ENCODE measurements at regions not wholly inside any gene's neighbourhood (a gene's known extent, or its start where the extent isn't known, plus 50 kb on each side); places are given as distances from the start of the nearest gene placed in this dataset.

DNA sequence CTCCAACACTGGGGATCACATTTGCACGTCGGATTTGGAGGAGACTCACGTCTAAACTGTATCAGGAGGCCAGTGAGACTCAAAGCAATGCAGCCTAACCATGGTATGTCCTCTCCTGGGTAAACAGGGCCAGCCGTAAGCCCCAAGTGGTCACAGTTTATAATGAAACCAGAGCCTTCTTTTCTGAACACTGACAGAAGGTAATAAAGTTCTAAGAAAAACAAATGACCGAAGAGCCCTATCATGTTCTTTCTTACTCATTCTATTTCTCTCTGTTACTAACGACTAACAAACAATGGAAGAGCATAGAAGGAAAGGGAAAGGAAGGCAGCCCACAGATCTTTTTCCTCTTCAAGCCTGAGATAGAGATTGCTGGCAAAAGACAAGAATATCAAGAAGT is 796.8 kb upstream of the SOX11 start:
- TF ChIP-seq, protein P1, sequence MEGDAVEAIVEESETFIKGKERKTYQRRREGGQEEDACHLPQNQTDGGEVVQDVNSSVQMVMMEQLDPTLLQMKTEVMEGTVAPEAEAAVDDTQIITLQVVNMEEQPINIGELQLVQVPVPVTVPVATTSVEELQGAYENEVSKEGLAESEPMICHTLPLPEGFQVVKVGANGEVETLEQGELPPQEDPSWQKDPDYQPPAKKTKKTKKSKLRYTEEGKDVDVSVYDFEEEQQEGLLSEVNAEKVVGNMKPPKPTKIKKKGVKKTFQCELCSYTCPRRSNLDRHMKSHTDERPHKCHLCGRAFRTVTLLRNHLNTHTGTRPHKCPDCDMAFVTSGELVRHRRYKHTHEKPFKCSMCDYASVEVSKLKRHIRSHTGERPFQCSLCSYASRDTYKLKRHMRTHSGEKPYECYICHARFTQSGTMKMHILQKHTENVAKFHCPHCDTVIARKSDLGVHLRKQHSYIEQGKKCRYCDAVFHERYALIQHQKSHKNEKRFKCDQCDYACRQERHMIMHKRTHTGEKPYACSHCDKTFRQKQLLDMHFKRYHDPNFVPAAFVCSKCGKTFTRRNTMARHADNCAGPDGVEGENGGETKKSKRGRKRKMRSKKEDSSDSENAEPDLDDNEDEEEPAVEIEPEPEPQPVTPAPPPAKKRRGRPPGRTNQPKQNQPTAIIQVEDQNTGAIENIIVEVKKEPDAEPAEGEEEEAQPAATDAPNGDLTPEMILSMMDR (IDR thresholded peaks at IDR 0.05; ENCODE audit: extremely low read depth, missing control alignments): no peak
- DNase-seq (ENCODE audit: low spot score): no peak

DNA sequence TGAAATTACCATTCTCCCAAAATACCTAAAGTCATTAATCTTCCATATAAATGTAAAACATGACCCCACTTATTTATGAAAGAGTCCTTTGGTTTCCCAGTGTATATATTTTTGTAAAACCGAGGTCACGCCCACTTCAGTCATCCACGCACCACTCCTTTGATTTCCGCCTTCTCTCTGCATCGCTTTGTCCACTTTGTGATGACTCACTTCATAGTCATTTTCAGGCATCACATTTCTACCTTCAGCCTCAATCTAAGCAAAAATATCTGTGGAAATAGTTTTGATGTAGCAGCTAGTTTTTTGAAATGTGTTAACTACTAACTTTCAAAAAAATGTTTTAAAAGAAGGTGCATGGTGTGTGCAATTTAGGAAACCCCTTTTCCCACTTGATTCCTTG is 793.5 kb upstream of the SOX11 start:
- no peak for DNase-seq (ENCODE audit: low spot score)

DNA sequence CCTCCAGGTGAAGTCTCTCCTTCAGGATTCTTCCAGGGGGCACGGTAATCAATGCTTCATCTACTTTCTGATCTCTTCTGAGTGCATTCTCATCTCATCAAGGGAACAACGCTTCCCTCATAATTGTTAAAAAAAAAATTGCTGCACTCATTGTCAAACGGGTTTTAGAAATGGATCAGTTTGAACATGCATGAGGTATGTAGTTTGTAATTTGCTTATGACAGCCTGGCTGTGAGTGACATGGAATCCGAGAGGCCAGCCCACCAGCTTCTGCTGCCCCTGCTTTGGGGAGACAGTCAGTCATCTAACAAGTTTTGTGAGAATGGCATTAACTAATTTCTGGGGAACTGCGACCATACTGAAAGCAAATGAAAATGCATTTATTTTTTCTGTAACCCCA is 791.9 kb upstream of the SOX11 start:
- no peak for DNase-seq (ENCODE audit: low spot score)
- TF ChIP-seq, protein P1 (IDR thresholded peaks at IDR 0.05; ENCODE audit: extremely low read depth, missing control alignments): no peak

More for the DNA sequence above, 793.5 kb upstream of the SOX11 start:
- TF ChIP-seq, protein P1 (IDR thresholded peaks at IDR 0.05; ENCODE audit: extremely low read depth, missing control alignments): no peak

DNA sequence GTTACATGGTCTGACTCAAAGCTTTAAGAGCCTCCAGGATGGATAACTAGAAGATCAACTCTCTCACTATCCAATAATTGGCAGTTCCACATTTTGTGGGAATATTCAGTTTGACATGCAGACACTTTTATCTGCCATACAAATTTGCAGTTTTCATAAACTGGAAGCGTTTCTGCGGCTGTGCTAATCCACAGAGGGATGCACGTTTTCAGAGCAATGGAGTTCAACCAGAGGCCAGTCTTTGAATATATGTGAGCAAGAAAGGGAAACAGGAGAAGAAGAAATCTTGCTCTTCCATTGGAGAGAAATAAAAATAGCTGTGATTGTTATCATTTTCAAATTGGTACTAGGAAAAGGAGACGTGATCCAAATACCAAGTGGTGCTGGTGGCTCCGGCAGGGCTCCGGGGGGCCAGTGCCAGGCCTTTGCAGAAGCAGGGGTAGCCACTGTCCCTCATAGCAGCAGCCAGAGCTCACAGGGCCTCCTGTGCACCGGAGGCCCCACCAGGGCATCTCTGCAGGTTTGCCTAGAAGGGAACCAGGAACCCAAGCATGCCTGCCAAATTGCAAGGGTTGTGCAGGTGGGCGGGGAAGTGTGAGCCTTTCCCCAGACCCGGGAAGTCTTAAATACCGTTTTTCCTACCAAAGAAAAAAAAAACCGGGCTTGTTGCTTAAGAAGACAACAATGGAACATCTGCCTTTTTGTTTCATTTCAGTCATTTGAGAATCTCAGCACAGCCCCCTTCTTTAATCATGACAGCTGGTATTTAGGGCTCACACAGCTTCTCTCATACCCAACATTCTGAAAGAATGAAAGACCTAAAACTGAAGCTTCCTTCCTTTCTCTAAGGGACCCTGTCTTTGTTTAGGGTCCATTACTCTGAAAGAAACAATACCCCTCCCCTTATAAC is 791.1 kb upstream of the SOX11 start:
- DNase-seq (ENCODE audit: low spot score): no peak

DNA sequence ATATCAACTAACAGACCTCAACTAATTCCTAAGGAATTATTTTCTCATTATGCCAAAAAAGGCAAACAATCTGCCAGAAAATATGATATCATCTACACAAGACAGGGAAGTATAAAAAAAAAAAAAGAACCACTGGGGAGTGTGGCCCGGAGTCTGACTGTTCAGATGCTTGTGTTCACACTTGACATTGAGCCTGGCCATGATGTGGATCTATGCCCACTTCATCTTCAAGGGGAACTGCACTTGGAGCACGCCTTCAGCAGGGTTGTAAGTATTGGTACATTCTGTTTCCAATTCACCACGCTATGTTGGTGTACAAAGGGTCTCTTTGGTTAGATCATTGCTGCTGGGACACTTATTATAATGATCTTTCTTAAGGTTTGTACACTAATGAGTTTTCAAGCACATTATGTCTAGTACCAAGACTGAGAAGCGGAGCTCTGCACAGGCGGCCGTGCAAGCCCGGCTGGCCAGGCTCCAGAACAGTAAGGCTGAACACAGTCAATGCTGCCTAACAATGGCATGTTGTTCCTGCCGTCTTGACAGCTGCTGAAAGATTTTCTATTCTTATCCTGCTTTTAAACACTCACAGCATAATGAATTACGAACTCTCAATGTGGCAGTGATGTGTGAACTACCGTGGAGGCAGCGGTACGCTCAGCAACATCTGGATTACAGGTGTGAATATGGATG is 788.4 kb upstream of the SOX11 start:
- TF ChIP-seq, protein P1 (IDR thresholded peaks at IDR 0.05; ENCODE audit: extremely low read depth, missing control alignments): no peak
- DNase-seq (ENCODE audit: low spot score): no peak

More for the DNA sequence above, 791.1 kb upstream of the SOX11 start:
- TF ChIP-seq, protein P1 (IDR thresholded peaks at IDR 0.05; ENCODE audit: extremely low read depth, missing control alignments): no peak

DNA sequence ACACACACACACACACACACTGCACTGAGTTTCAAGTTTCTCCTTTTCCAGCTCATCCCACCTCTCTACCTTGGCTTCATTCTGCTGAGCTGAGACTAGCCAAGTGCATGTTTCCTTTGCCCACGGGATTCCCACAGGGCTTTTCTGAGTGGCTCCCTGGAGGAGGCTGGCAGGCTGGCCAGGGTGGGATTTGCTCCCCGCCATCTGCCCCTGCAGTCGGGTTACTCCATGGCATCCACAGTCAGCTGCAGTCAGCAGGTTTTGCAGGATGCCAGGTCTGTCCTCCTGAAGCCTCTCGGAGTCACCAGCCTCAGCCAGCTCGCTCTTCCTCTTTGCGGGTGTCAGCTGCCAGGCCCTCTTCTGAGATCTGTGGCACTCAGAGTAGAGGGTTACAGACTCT is 783.7 kb upstream of the SOX11 start:
- TF ChIP-seq, protein P1 (IDR thresholded peaks at IDR 0.05; ENCODE audit: extremely low read depth, missing control alignments): no peak
- DNase-seq (ENCODE audit: low spot score): no peak

All from GM20000 (cell line).